ENCODE measurements at regions not wholly inside any gene's neighbourhood (a gene's known extent, or its start where the extent isn't known, plus 50 kb on each side); places are given as distances from the start of the nearest gene placed in this dataset.

- DNase-seq = peak; percentile 65
Observed at GRCh38 chr2:136236019-136236418, 118.1 kb upstream of the CXCR4 start.

GRCh38 chr2:136235546-136235945 is 117.6 kb upstream of the CXCR4 start:
- no peak for DNase-seq

- DNase-seq = no peak
Observed at GRCh38 chr2:136234261-136234660, 116.3 kb upstream of the CXCR4 start.

- DNase-seq = no peak
Observed at GRCh38 chr2:136233298-136233697, 115.3 kb upstream of the CXCR4 start.

DNA sequence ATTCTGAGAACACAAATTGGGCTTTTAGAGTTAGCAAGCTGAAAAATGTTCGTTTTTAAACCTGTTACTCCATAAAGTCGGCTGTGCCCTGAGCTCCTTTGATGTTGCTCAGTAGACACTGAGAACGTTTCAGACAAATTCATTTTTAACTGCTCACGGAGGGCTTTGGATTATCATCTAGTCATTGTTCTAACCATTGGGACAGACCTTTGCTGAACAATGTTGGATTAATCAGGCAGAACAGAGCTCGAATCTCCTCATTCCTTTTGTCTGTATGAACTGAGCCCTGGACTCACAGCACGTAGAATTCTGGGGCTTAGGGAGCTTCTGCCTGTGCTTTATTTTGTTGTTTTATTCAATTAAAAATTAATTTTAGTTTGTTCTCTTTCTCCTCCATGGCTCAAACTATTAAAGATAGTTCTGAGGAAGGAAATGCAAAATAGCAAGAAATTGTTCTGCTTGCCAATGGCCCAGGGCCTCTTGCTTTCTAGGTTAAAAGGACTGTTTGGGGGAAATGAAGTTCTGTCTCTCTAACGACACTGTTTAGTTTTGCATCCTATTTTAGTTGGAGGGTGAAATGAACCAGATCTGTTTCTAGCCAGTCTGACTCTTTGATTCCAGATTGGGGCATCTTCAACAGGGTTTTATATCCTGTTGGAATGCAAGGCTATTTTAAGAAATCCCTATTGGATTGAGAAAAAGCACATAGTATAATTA is 114.7 kb upstream of the CXCR4 start:
- no peak for DNase-seq

DNA sequence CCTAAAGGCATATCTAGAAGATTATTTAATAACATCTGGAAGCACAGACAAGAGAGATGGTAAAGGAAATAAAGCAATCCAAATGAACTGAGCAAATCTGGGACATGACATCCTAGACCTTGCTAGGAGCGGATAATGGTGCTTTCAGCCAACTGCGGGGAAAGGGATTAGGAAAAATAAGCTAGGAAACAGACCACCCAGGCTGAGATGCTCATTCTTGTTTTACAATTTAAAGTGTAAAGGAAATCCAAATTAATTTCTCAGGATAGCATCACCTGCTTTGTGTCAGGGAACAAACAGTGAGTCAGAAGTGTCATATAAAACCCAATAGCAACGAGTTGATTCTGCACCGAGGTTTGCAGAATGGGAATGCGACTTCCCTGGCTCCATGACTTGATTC is 112.5 kb upstream of the CXCR4 start:
- no peak for DNase-seq

DNA sequence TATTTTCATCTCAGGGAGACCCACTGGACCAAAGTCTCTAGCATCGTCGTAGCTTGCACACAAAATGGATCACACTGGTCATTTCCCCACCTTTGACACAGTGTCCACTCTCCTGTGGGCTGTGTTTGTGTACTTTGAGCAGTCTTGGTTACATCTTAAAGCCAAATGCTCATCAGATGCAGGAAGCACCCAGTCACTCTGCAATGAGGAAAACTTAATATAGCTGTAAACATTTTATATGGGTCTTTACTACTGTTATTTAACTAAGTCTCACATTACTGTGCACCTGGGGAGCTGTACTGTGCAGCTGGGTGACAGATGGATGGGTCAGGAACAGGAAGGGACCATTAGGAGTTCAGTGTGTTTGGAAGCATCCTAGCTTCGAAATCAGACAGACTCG is 109.0 kb upstream of the CXCR4 start:
- no peak for DNase-seq

GRCh38 chr2:136225950-136226835 is 108.2 kb upstream of the CXCR4 start:
- DNase-seq = no peak

DNA sequence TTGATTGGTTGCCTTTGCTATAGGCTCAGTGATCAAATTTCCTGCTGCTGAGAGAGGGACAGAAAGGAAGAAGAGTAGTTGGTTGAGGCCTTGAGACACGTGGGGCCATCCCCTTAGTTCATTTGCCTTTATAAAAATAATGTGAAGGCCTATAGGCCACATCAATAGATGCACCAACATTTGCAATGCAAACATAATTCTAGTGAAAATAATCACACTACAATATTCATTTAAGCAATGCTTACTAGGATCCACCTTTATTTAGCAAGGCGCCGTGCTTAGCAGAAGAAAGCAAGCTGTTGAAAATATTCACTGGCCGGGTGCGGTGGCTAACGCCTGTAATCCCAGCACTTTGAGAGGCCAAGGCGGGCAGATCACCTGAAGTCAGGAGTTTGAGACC is 105.3 kb upstream of the CXCR4 start:
- no peak for DNase-seq

DNA sequence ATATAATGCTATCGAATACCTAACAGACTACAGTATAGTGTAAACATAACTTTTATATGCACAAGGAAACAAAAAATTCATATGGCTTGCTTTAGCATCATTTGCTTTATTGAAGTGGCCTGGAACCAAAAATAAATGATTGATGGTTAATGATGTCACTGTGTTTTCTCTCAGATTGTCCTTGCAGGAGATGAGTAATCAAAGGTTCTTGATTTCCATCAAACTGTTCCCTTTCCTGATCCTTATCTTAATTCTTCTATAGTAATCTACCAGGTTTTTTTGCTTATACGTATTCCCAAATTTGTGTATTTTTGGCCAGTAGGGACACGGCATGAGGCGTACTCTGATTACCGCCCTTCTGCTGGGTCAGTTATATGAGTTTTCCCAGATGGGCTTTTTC is 104.9 kb upstream of the CXCR4 start:
- DNase-seq = no peak

DNA sequence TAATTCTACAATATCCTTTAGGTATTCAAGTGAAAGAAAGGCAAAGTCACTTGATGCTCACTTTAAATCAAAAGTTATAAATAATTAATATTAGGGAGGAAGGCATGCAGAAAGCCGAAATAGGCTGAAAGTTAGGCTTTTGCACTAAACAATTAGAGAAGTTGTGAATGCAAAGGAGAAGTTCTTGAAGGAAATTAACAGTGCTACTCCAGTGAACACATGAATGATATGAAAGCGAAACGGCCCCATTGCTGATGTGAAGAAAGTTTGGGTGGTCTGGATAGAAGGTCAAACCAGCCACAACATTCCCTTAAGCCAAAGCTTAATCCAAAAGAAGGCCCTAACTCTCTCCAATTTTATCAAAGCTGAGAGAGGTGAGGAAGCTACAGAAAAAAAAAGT is 103.1 kb upstream of the CXCR4 start:
- DNase-seq = no peak

GRCh38 chr2:136219963-136220362 is 102.0 kb upstream of the CXCR4 start:
- DNase-seq = peak; percentile 11

DNA sequence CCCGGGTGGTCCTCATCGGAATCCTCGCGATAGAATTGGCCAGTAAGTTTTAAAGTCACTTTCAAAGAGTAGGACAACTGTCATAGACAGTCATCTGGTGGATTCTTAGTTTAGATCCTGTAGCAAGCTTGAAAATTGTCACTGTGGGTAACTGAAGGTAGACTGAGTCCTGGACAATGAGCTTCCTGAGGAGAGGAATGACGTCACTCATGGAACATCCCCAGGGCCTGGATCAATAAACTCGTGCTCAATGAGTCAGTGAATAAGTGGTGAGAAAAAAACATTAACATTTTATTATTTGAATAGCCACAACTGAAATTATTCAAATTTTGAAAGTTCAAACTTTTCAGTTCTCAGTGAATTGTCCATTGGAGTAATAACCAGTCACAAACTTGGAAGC is 101.4 kb upstream of the CXCR4 start:
- no peak for DNase-seq

DNA sequence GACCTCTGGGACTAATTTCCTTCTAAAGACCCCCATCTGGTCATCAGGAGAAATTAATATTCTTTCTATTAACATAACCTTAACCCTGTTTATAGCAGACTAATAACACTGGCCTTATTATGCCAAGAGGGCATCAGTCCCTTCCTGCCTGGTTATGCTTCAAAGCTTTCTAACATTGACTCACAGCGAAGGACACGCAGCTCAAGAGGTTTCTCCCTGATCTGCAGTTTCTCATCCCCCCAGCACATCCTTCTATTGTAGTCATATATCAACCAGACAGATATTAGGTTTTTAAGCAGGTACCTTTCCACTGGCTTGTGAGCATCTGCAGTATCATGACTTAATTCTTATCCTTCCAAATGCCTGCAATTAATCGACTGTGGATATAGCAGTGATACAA is 100.0 kb upstream of the CXCR4 start:
- no peak for DNase-seq

GRCh38 chr2:136215908-136216472 is 98.0 kb upstream of the CXCR4 start:
- no peak for DNase-seq

DNA sequence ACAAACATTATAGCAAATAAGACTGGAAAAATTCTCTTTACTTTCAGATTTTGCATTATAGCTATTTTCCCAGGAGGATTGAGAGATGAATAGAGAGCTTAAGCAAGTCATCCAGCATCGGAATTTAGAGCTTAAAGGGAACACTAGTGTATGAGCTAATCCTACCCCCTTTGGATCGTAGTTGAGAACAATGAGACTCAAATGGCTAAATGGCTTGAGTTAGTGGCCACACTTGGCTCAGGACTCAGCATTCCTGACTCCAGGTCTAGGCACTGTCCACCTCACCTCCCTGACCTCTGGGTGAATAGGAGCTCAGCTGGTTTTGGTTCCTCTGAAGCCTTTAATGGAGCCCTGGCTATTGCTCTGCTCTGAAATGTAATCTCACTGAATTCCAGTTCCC is 97.5 kb upstream of the CXCR4 start:
- no peak for DNase-seq

DNA sequence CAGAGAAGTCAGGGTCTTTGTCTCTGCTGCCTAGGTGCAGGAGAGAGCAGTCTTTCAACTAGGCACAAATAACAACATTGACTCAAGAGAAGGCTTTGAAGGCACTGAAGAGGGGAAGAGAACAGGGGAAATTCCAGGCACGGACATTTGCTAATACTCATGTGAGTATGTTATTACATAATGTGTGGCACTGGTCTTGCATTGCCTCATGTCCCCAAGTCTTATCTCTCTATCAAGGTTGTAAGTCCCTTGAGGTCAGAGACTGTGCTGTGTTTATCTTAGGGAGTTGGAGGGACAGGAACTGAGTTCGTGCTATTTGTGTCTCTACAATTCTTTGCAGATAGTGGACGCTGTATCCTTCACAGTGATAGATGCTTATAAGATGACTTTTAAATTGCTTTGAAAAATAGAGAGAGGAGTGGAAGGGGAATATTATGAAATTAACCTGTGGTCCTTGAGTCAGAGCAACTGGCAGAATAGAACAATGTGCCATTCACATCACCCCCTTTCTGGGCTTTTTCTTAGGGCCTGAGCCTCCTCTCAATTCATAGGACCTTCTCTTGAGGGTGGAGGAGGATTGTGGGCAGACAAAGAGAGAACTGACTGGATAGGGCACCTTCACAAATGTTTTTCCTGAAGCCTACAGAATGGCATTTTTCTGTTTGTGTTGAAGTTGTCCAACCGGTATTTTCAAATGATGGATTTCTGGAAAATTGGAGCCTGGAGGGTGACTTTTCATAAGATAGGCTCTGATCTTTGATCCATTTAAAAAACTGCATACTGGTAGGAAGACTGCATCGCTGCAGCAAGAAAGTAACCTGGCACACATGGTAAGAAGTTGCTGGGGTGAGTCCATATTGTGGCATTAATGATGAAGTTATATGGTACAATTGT is 96.6 kb upstream of the CXCR4 start:
- DNase-seq = no peak

GRCh38 chr2:136213836-136214235 is 95.9 kb upstream of the CXCR4 start:
- DNase-seq = no peak

DNA sequence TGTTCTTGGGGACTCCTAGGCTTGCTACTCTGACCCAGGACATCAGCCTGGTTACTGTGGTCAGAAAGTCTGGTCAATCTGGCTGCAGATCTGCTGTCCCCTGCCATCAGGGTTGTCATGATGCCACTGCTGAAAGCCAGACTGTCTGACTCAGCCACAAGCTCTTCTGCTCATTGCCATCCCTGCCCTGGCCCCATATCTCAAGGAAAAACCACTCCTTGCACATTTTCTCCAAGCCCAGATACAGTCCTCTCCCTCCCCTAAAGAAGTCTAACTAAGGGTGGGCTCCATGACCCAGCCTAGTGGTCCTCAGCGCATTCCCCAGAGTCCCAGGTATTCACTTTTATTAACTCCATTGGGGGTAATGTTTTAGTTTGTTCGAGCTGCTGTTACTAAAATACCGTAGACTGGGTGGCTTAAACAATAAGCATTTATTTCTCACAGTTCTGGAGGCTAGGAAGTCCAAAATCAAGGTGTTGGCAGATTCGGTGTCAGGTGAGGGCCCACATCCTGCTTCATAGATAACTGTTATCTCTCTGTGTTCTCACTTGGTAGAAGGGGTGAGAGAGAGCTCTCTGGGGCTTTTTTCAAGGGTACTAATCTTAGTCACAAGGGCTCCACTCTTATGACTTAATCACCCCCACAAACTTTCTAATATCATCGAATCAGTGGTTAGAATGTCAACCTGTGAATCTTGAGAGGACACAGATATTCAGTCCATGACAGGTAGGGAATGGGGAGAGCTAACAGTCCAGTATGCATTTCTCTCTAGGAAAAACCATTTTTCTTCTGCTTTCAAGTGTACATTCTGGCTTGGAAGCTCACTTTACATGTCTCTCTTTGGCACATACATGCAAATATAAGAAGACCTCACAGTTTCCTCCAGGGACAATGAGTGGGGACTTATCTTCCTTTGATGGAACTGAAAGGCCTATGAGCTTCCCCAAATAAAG is 94.8 kb upstream of the CXCR4 start:
- DNase-seq = no peak

DNA sequence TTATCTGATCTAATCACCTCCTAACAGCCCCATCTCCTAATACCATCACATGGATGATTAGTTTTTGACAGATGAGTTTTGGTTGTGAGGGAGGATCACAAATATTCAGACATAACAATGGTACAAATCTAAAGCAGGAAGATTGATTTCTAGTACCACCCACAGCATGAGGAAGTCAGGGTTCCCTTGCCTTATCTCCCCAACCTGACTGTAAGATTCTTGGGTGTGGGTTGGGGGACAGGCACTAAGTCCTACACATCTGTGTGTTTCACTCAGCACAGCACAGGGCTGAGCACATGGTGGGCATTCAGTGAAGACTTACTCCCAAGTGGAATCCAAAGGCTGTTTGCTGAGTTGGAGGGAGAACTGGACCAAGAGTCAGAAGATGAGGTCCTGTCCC is 93.8 kb upstream of the CXCR4 start:
- no peak for DNase-seq

DNA sequence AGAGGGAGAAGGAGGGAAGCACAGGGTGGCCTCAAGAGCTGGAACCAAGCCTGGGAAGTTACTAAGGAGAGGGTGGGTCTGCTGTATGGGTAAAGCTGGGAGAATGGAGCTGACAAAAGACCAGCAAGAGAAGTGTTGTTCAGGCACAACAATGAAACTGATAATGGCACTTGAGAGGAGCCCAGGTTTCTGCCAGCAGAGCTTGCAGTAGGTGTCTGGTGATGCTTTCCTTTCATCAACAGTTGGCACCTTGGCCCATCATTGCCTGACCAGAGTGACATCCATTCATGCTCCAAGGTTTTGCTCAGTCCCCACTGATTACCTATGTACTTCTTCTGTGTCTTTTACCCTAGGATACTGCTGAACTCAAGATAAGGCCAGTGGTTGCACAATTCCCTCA is 92.9 kb upstream of the CXCR4 start:
- no peak for DNase-seq

DNA sequence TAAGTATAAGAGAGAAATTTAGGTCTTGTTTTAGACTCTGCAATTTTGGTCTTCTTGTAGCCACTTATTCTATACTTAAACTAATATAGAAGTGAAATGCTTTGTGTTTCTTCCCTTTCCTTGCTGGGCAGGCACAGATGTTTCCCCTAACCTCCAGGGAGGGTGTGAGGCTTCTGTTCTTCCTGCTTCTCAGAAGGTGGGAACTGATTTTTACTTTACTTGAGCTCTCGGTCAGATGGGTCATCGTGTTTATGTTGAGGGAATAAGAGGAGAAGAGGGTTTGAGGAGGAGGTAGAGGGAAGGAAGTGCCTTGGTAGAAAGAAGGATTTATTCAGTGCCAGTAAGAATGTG is 92.5 kb upstream of the CXCR4 start:
- no peak for DNase-seq

Measured in EL (cell line).